HL-60 (cell line): ENCODE measurements at regions not wholly inside any gene's neighbourhood (a gene's known extent, or its start where the extent isn't known, plus 50 kb on each side); places are given as distances from the start of the nearest gene placed in this dataset.

Experiments used
- DNase-seq, 2 experiments: peaks; one replicate each; pipeline ENCODE4 v3.0.0-alpha.2; 2010 to 2020; ENCODE audit warnings: low read depth in 1 of 2, low spot score in 1 of 2
- H3K27ac ChIP-seq: fragments of 250-450 bp; sonication (Bioruptor Pico); replicated peaks from 2 replicates; pipeline ENCODE4 v1.5.1; 2020; ENCODE audit warnings: mild to moderate bottlenecking, moderate library complexity
- H3K27me3 ChIP-seq: fragments of 250-450 bp; sonication (Bioruptor Pico); 2 replicates; pipeline ENCODE4 v1.5.1; 2021; ENCODE audit warnings: mild to moderate bottlenecking, moderate library complexity; ENCODE audit not compliant: insufficient read depth, poor library complexity, severe bottlenecking
- H3K4me3 ChIP-seq: replicated peaks from 2 replicates; pipeline ENCODE4 v1.5.1; 2011; ENCODE audit warnings: mild to moderate bottlenecking, control low read depth, low read length; ENCODE audit not compliant: insufficient read depth
- CTCF ChIP-seq: IDR thresholded peaks from one replicate; pipeline ENCODE4 v1.5.1; 2011; ENCODE audit warnings: low read length, control low read depth, inconsistent platforms; ENCODE audit not compliant: insufficient read depth
- GABPA ChIP-seq: IDR thresholded peaks from 2 replicates; pipeline ENCODE4 v1.6.1; 2012; ENCODE audit warnings: low read depth
- POLR2AphosphoS5 ChIP-seq: IDR thresholded peaks from 2 replicates; pipeline ENCODE4 v1.6.1; 2012; ENCODE audit warnings: low read depth
- REST ChIP-seq: IDR thresholded peaks from 2 replicates; pipeline ENCODE4 v1.6.1; 2012; ENCODE audit warnings: low read depth; ENCODE audit not compliant: insufficient replicate concordance
- SPI1 ChIP-seq: IDR thresholded peaks from 2 replicates; pipeline ENCODE4 v1.6.1; 2012; ENCODE audit warnings: low read depth, mild to moderate bottlenecking, borderline replicate concordance

- no peaks in the 10 kb centered on the region for H3K27me3 ChIP-seq
- TF ChIP-seq GABPA (no peak), REST (no peak), CTCF (no peak), POLR2AphosphoS5 (no peak), SPI1 (no peak)
- no peak overlapping the region for H3K4me3 ChIP-seq
- H3K27ac ChIP-seq, result no peak overlapping the region
- DNase-seq, result no peak
These were observed 509.7 kb upstream of the MYT1L start for GRCh38 chr2:2840681-2841300.

GRCh38 chr2:2839782-2840531 lies 508.9 kb upstream of the MYT1L start:
- TF ChIP-seq SPI1 (no peak), POLR2AphosphoS5 (no peak), GABPA (no peak), REST (no peak), CTCF (no peak)
- no peaks in the 10 kb centered on the region for H3K27me3 ChIP-seq
- no peak overlapping the region for H3K4me3 ChIP-seq
- no peak for DNase-seq
- H3K27ac ChIP-seq, result no peak overlapping the region

- no peak for TF ChIP-seq GABPA
- no peak for TF ChIP-seq CTCF
- no peak for TF ChIP-seq SPI1
- TF ChIP-seq POLR2AphosphoS5, result no peak
- no peak for TF ChIP-seq REST
- no peak for DNase-seq
- Histone ChIP-seq H3K27me3 (no peaks in the 10 kb centered on the region), H3K4me3 (no peak overlapping the region), H3K27ac (no peak overlapping the region)
These were observed 508.3 kb upstream of the MYT1L start for GRCh38 chr2:2839393-2839781.
